ENCODE measurements at regions not wholly inside any gene's neighbourhood (a gene's known extent, or its start where the extent isn't known, plus 50 kb on each side); places are given as distances from the start of the nearest gene placed in this dataset.

GRCh38 chr1:106304106-106304505 is 752.4 kb upstream of the PRMT6 start:
- no peak overlapping the region for H2BK15ac ChIP-seq (ENCODE audit: low read depth, low read length)
- peaks cover 0 to 6% (median 0%) of the 10 kb centered on the region in 3 experiments; a peak in 2 of 7 replicates for H3K36me3 Mint-ChIP-seq (ENCODE audit: insufficient read depth in 1 of 3, low read depth in 3 of 3)
- H3K18ac ChIP-seq (ENCODE audit: insufficient read length, low read depth, low read length), result no peak overlapping the region
- TF ChIP-seq CTCF (conservative IDR thresholded peaks at IDR 0.05), result no peak
- no peaks in the 10 kb centered on the region for H3K27me3 ChIP-seq (ENCODE audit: insufficient read depth, low read length)
- H3K4me2 ChIP-seq (ENCODE audit: insufficient read depth, insufficient read length, low read length), result no peak overlapping the region
- H2BK12ac ChIP-seq (ENCODE audit: insufficient read length, low read depth, low read length), result no peak overlapping the region
- H3K9ac ChIP-seq (ENCODE audit: extremely low read depth, insufficient read length, low read length), result no peak overlapping the region
- peaks cover 10% of the 10 kb centered on the region in 2 experiments; a peak in 4 of 5 replicates for H3K9me3 Mint-ChIP-seq
- no peaks in the 10 kb centered on the region for H3K79me1 ChIP-seq (ENCODE audit: insufficient read depth, low read depth, low read length, poor library complexity, severe bottlenecking)
- H3K4me1 Mint-ChIP-seq, result no peaks in the 10 kb centered on the region
- no peak overlapping the region for H3K23ac ChIP-seq (ENCODE audit: insufficient read length, low read depth, low read length)
- H2AK5ac ChIP-seq (ENCODE audit: insufficient read length, low read length), result no peak overlapping the region
- no peaks in the 10 kb centered on the region for H3K23me2 ChIP-seq (ENCODE audit: insufficient read length, low read depth, low read length, poor library complexity, severe bottlenecking)
- H4K5ac ChIP-seq (ENCODE audit: insufficient read length, low read depth, low read length), result no peak overlapping the region
- no peaks in the 10 kb centered on the region for H4K20me1 ChIP-seq (ENCODE audit: control insufficient read depth, insufficient read depth, insufficient read length)
- no peak overlapping the region for H3K14ac ChIP-seq (ENCODE audit: insufficient read depth, low read length)
- no peaks in the 10 kb centered on the region for H3K9me3 ChIP-seq (ENCODE audit: control insufficient read depth, low read depth, low read length)
- no peak for DNase-seq
- WGBS (ENCODE audit: extremely low coverage, insufficient read length, low lambda C conversion rate), result no CpG with 5 or more reads among the region's 3 CpGs
- no peak overlapping the region for H4K91ac ChIP-seq (ENCODE audit: insufficient read length, low read depth, low read length)
- H2BK120ac ChIP-seq (ENCODE audit: low read depth, low read length, poor library complexity, severe bottlenecking), result no peak overlapping the region
- H3K79me2 ChIP-seq (ENCODE audit: insufficient read depth, low read length), result no peaks in the 10 kb centered on the region
- H2BK5ac ChIP-seq (ENCODE audit: insufficient read length, low read length), result no peak overlapping the region
- H2BK20ac ChIP-seq (ENCODE audit: low read depth, low read length, poor library complexity, severe bottlenecking), result no peak overlapping the region
- no peaks in the 10 kb centered on the region for H3K27me3 Mint-ChIP-seq (ENCODE audit: low read depth)
- no peak overlapping the region for H2AFZ ChIP-seq (ENCODE audit: low read length)
- H4K8ac ChIP-seq (replicated peaks; ENCODE audit: insufficient read length, low read depth, low read length), result no peak overlapping the region
- no peak overlapping the region for H3K27ac Mint-ChIP-seq
- no peak overlapping the region for H3T11ph ChIP-seq (ENCODE audit: low read length)
- H3K4ac ChIP-seq (ENCODE audit: low read depth, low read length), result no peak overlapping the region
- no peak overlapping the region for H3K27ac ChIP-seq (ENCODE audit: insufficient read length, low read depth, low read length)
- H3K4me3 Mint-ChIP-seq, result no peak overlapping the region
- no peaks in the 10 kb centered on the region for H3K4me1 ChIP-seq (ENCODE audit: insufficient read depth, low read length)
- no peak overlapping the region for H3K56ac ChIP-seq (ENCODE audit: insufficient read length, low read depth, low read length)

All from H9 (cell line).